ENCODE measurements at regions not wholly inside any gene's neighbourhood (a gene's known extent, or its start where the extent isn't known, plus 50 kb on each side); places are given as distances from the start of the nearest gene placed in this dataset.

DNA sequence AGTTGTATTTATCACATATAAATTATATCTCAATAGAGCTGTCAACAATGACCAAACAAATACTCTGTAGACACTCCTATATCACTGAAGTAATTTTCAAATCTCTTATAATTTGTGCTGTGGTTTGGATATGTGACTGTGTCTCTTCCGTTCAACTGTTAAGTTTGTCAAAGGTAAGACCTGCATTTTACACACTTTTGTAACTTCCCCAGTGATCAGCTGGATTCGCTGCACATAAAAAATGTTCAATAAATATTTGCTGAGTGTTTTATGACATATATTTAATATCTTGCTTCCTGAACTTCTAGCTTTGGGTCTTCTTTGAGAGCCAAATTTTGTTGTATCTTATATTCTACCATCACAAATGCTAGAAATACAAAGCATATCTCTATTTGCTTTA, 57.3 kb upstream of the ROCK1 start:
- TF ChIP-seq EZH2phosphoT487 (IDR thresholded peaks at IDR 0.05; ENCODE audit: borderline replicate concordance): no peak
- TF ChIP-seq, protein P1, sequence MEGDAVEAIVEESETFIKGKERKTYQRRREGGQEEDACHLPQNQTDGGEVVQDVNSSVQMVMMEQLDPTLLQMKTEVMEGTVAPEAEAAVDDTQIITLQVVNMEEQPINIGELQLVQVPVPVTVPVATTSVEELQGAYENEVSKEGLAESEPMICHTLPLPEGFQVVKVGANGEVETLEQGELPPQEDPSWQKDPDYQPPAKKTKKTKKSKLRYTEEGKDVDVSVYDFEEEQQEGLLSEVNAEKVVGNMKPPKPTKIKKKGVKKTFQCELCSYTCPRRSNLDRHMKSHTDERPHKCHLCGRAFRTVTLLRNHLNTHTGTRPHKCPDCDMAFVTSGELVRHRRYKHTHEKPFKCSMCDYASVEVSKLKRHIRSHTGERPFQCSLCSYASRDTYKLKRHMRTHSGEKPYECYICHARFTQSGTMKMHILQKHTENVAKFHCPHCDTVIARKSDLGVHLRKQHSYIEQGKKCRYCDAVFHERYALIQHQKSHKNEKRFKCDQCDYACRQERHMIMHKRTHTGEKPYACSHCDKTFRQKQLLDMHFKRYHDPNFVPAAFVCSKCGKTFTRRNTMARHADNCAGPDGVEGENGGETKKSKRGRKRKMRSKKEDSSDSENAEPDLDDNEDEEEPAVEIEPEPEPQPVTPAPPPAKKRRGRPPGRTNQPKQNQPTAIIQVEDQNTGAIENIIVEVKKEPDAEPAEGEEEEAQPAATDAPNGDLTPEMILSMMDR (conservative IDR thresholded peaks at IDR 0.05; ENCODE audit: low read length): no peak

Measured in Loucy (cell line).